Activated CD8-positive, alpha-beta T cell treated with anti-CD3 and anti-CD28 coated beads for 36 hours (primary cell): ENCODE measurements at regions not wholly inside any gene's neighbourhood (a gene's known extent, or its start where the extent isn't known, plus 50 kb on each side); places are given as distances from the start of the nearest gene placed in this dataset.
"Not testable (repeated sequence)": the region's sequence is repeated elsewhere in the genome, so short reads cannot be mapped to it uniquely, and the experiment has no call there.

Source experiments
- ATAC-seq: fragments of 200-7000 bp; cut with Tn5 transposase; one replicate; pipeline ENCODE4 v1.10.0; 2021; ENCODE audit warnings: mild to moderate bottlenecking, moderate library complexity
- CTCF ChIA-PET: fragments of 350-600 bp; sonication (Branson Sonifier 250); formaldehyde crosslinking; loops from one replicate; lab custom pipeline; 2021; ENCODE audit warnings: antibody characterized with exemption; lab: Charles Lee
- POLR2A ChIA-PET: fragments of 350-600 bp; sonication (Branson Sonifier 250); formaldehyde crosslinking; loops from one replicate; lab custom pipeline; 2021; ENCODE audit warnings: antibody characterized with exemption; lab: Charles Lee
- DNase-seq: peaks from one replicate; pipeline ENCODE4 v3.0.0-alpha.2; 2020
- H3K27ac Mint-ChIP-seq: one replicate; pipeline ENCODE4 v1.8.0; 2021; ENCODE audit warnings: mild to moderate bottlenecking, mixed read lengths
- H3K27me3 Mint-ChIP-seq: one replicate; pipeline ENCODE4 v1.8.0; 2021; ENCODE audit warnings: mixed read lengths
- H3K36me3 Mint-ChIP-seq: one replicate; pipeline ENCODE4 v1.8.0; 2021; ENCODE audit warnings: low read depth, mixed read lengths
- H3K4me1 Mint-ChIP-seq: one replicate; pipeline ENCODE4 v1.8.0; 2021; ENCODE audit warnings: low read depth, mixed read lengths
- H3K4me3 Mint-ChIP-seq: one replicate; pipeline ENCODE4 v1.8.0; 2021; ENCODE audit warnings: mild to moderate bottlenecking, moderate library complexity, mixed read lengths
- H3K9me3 Mint-ChIP-seq: one replicate; pipeline ENCODE4 v1.8.0; 2021; ENCODE audit warnings: mixed read lengths
- intact Hi-C: fragments of 100-400 bp; cut with micrococcal nuclease; formaldehyde crosslinking; loops from one replicate; pipeline ENCODE4 v1.10.0; 2022
- TF ChIP-seq, protein P1 (sequence below): fragments of 200-600 bp; IDR thresholded peaks from one replicate; pipeline ENCODE4 v1.8.0; 2022; ENCODE audit warnings: antibody characterized with exemption, mild to moderate bottlenecking

DNA sequence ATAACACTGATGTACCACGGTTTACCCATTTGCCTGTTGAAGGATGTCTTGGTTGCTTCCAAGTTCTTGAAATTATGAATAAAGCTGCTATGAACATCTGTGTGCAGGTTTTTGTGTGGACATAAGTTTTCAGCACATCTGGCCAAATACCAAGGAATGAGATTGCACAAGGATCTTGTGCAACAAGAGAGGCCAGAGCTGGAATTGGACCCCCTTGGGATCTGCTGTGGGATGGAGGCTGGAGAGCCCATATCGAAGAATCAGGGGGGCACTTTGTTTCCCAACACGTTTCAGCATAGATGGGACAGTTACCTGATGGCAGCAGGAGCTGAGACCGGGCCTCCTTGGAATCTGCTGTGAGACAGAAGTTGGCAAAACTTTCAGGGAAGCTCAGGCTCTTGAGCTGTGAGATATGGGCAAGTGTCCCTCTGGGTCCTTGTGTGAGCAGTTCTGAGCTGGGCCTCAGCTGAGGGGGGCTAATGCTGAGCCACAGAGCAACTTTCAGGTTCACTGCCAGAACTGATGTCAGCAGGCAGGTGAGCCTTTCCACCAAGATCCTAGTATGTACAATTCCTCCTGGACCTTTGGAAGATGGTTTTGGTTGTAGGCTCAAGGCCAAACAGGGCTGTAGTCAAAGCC, 115.2 kb upstream of the RAB18 start:
- POLR2A ChIA-PET: no interaction called here
- Mint-ChIP-seq H3K36me3 (no peaks in the 10 kb centered on the region), H3K27ac (no peak overlapping the region), H3K9me3 (no peaks in the 10 kb centered on the region), H3K4me3 (no peak overlapping the region), H3K4me1 (no peaks in the 10 kb centered on the region), H3K27me3 (peaks cover 13% of the 10 kb centered on the region)
- intact Hi-C loops: no loop called here
- CTCF ChIA-PET: no interaction called here
- TF ChIP-seq, protein P1, sequence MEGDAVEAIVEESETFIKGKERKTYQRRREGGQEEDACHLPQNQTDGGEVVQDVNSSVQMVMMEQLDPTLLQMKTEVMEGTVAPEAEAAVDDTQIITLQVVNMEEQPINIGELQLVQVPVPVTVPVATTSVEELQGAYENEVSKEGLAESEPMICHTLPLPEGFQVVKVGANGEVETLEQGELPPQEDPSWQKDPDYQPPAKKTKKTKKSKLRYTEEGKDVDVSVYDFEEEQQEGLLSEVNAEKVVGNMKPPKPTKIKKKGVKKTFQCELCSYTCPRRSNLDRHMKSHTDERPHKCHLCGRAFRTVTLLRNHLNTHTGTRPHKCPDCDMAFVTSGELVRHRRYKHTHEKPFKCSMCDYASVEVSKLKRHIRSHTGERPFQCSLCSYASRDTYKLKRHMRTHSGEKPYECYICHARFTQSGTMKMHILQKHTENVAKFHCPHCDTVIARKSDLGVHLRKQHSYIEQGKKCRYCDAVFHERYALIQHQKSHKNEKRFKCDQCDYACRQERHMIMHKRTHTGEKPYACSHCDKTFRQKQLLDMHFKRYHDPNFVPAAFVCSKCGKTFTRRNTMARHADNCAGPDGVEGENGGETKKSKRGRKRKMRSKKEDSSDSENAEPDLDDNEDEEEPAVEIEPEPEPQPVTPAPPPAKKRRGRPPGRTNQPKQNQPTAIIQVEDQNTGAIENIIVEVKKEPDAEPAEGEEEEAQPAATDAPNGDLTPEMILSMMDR: no peak
- no peak for ATAC-seq
- DNase-seq: no peak

- Mint-ChIP-seq H3K9me3 (peaks cover 7% of the 10 kb centered on the region), H3K27me3 (peaks cover 19% of the 10 kb centered on the region), H3K36me3 (no peaks in the 10 kb centered on the region), H3K27ac (no peak overlapping the region), H3K4me1 (no peaks in the 10 kb centered on the region), H3K4me3 (no peak overlapping the region)
- ATAC-seq (no peak), DNase-seq (no peak)
- intact Hi-C loops: no loop called here
- POLR2A ChIA-PET: interaction anchor here (0.6 kb wide), 1 partner anchor 211 kb away, joined by 3 read pairs; no protein-coding TSS in a partner anchor
- CTCF ChIA-PET: no interaction called here
- TF ChIP-seq, protein P1: no peak
Observed at GRCh38 chr10:27383595-27384542, 120.2 kb upstream of the RAB18 start.

GRCh38 chr10:27382176-27382575, 121.9 kb upstream of the RAB18 start:
- Mint-ChIP-seq H3K27me3 (peaks cover 19% of the 10 kb centered on the region), H3K4me3 (no peak overlapping the region), H3K36me3 (no peaks in the 10 kb centered on the region), H3K4me1 (no peaks in the 10 kb centered on the region), H3K27ac (no peak overlapping the region), H3K9me3 (peaks cover 7% of the 10 kb centered on the region)
- ChIA-PET CTCF (no interaction called here), POLR2A (no interaction called here)
- TF ChIP-seq, protein P1: no peak
- ATAC-seq (no peak), DNase-seq (no peak)
- intact Hi-C loops: no loop called here

DNA sequence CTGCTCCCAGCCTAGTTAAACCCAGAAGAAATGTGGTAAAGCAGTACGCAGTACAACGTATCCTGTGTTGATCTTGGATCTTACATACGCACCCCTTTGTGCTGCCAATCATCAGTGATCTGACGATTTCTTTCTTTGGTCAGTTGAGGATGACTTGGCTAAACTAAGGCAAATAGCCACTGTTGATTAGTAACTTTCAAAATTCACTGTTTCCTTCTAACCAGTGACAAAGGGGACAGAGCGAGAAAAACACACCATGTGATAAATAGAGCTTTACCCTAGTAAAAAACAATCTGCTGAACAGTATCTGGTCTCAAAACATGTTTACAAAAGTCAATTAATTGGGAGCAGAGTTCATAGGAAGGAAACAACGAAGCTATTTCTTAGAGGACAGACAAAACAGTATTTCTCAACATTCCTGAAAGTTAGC, 123.2 kb upstream of the RAB18 start:
- intact Hi-C loops: no loop called here
- ChIA-PET CTCF (interaction anchor here (0.8 kb wide), 1 partner anchor 11 kb away, joined by 3 read pairs; no protein-coding TSS in a partner anchor), POLR2A (no interaction called here)
- no peaks in the 10 kb centered on the region for H3K4me1 Mint-ChIP-seq
- no peak for ATAC-seq
- TF ChIP-seq, protein P1: no peak
- no peak overlapping the region for H3K27ac Mint-ChIP-seq
- no peaks in the 10 kb centered on the region for H3K36me3 Mint-ChIP-seq
- peaks cover 14% of the 10 kb centered on the region for H3K27me3 Mint-ChIP-seq
- peaks cover 7% of the 10 kb centered on the region for H3K9me3 Mint-ChIP-seq
- DNase-seq: no peak
- H3K4me3 Mint-ChIP-seq: no peak overlapping the region

DNA sequence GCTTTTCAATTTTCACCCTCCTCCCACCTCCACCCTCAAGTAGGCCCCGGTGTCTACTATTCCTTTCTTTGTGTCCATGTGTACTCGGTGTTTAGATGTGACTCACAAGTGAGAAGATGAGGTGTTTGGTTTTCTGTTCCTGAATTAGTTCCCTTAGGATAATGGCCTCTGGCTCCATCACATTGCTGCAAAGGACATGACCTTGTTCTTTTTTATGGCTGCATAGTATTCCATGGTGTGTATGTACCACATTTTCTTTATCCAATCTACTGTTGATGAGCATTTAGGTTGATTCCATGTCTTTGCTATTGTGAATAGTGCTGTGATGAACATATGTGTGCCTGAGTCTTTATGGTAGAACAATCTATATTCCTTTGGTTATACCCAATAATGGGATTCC, 125.1 kb upstream of the RAB18 start:
- CTCF ChIA-PET, H3K36me3 Mint-ChIP-seq, H3K9me3 Mint-ChIP-seq, intact Hi-C loops, H3K4me1 Mint-ChIP-seq, DNase-seq, H3K27ac Mint-ChIP-seq, ATAC-seq, H3K4me3 Mint-ChIP-seq, POLR2A ChIA-PET: not testable (repeated sequence)
- peaks cover 15% of the 10 kb centered on the region for H3K27me3 Mint-ChIP-seq
